ENCODE measurements at regions not wholly inside any gene's neighbourhood (a gene's known extent, or its start where the extent isn't known, plus 50 kb on each side); places are given as distances from the start of the nearest gene placed in this dataset.

- peak overlapping the region in 1 of 2 donors; percentile 5 for H3K4me3 ChIP-seq (replicated peaks in 1 of 2; ENCODE audit: low read depth in 2 of 2, low read length in 2 of 2)
- TF ChIP-seq CTCF (IDR thresholded peaks at IDR 0.05; ENCODE audit: low read depth, low read length), result no peak
- peak; percentile 59 to 71 for DNase-seq (ENCODE audit: low read depth in 2 of 2)
Observed at GRCh38 chr10:112898540-112899390, 51.3 kb upstream of the TCF7L2 start.

- no peak overlapping the region for H3K4me3 ChIP-seq (replicated peaks in 1 of 2; ENCODE audit: low read depth in 2 of 2, low read length in 2 of 2)
- TF ChIP-seq CTCF (IDR thresholded peaks at IDR 0.05; ENCODE audit: low read depth, low read length), result no peak
- DNase-seq (ENCODE audit: low read depth in 2 of 2), result no peak
Observed at GRCh38 chr10:112899391-112900065, 50.5 kb upstream of the TCF7L2 start.
